ENCODE measurements at regions not wholly inside any gene's neighbourhood (a gene's known extent, or its start where the extent isn't known, plus 50 kb on each side); places are given as distances from the start of the nearest gene placed in this dataset.

- H3K9me3 ChIP-seq, result no peaks in the 10 kb centered on the region
These were observed 208.0 kb upstream of the KCNH7 start for GRCh38 chr2:163046615-163047014.

DNA sequence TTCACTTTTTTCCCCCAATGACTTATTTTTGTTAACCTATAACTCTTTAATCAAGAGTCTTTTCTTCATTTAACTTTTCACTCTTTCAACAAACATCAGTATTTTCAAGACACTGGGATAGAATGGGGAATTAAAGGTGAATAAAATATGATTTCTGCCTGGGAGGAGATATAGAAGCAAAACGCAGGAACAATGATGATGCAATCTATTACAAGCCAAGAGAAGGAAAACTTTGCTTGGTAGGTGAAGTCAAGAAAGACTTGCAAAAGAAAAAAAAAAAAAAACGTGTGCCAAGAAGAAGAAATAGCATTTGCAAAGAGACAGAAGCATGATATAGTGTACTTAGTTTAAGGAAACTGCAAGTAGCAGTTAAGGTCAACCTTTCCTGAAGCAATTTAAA lies 207.3 kb upstream of the KCNH7 start:
- TF ChIP-seq POLR2AphosphoS5 (IDR thresholded peaks at IDR 0.05), result no peak
- no peak for TF ChIP-seq EP300 (IDR thresholded peaks at IDR 0.05)
- no peak for TF ChIP-seq POLR2A (IDR thresholded peaks at IDR 0.05)
- TF ChIP-seq, protein P1, sequence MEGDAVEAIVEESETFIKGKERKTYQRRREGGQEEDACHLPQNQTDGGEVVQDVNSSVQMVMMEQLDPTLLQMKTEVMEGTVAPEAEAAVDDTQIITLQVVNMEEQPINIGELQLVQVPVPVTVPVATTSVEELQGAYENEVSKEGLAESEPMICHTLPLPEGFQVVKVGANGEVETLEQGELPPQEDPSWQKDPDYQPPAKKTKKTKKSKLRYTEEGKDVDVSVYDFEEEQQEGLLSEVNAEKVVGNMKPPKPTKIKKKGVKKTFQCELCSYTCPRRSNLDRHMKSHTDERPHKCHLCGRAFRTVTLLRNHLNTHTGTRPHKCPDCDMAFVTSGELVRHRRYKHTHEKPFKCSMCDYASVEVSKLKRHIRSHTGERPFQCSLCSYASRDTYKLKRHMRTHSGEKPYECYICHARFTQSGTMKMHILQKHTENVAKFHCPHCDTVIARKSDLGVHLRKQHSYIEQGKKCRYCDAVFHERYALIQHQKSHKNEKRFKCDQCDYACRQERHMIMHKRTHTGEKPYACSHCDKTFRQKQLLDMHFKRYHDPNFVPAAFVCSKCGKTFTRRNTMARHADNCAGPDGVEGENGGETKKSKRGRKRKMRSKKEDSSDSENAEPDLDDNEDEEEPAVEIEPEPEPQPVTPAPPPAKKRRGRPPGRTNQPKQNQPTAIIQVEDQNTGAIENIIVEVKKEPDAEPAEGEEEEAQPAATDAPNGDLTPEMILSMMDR (IDR thresholded peaks at IDR 0.05), result no peak
- H3K27ac ChIP-seq, result no peak overlapping the region
- no peaks in the 10 kb centered on the region for H3K9me3 ChIP-seq
- ATAC-seq (ENCODE audit: low FRiP score in 2 of 2), result no peak
- no peak overlapping the region for H3K4me3 ChIP-seq
- no peak for DNase-seq
- H3K36me3 ChIP-seq, result no peaks in the 10 kb centered on the region
- 40 to 47% methylated on average over 2 of the region's 2 CpGs for WGBS, 2 donors
- no peaks in the 10 kb centered on the region for H3K4me1 ChIP-seq
- no peaks in the 10 kb centered on the region for H3K27me3 ChIP-seq

More at GRCh38 chr2:163046615-163047014, 208.0 kb upstream of the KCNH7 start:
- ATAC-seq (ENCODE audit: low FRiP score in 2 of 2) (no peak), DNase-seq (no peak)
- 82 to 89% methylated on average over 2 of the region's 2 CpGs for WGBS, 2 donors
- H3K4me3 ChIP-seq, result no peak overlapping the region
- H3K27ac ChIP-seq, result no peak overlapping the region
- TF ChIP-seq POLR2A (IDR thresholded peaks at IDR 0.05), result no peak
- no peak for TF ChIP-seq EP300 (IDR thresholded peaks at IDR 0.05)
- no peak for TF ChIP-seq POLR2AphosphoS5 (IDR thresholded peaks at IDR 0.05)
- TF ChIP-seq, protein P1 (IDR thresholded peaks at IDR 0.05), result no peak
- no peaks in the 10 kb centered on the region for H3K36me3 ChIP-seq
- H3K4me1 ChIP-seq, result no peaks in the 10 kb centered on the region
- no peaks in the 10 kb centered on the region for H3K27me3 ChIP-seq

DNA sequence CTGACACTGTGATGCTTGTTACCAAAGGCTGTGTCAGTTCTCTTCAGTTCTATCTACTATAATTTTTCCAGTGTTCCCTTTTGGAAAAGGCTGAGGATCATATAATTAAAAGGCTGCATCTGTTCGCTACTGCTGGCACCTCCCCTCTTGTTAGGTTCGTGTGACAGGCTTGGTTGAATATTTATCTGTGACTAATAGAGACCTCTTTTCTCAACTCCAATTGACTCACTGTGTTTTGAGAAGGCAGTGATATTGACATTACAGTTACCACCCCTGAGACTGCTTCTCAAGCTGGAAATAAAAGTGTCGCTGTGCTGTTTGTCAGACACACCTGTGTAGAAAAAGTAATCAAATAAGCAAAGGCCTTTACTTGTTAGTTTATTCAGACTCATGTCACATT lies 205.5 kb upstream of the KCNH7 start:
- ATAC-seq (ENCODE audit: low FRiP score in 2 of 2), result no peak
- no peaks in the 10 kb centered on the region for H3K4me1 ChIP-seq

DNA sequence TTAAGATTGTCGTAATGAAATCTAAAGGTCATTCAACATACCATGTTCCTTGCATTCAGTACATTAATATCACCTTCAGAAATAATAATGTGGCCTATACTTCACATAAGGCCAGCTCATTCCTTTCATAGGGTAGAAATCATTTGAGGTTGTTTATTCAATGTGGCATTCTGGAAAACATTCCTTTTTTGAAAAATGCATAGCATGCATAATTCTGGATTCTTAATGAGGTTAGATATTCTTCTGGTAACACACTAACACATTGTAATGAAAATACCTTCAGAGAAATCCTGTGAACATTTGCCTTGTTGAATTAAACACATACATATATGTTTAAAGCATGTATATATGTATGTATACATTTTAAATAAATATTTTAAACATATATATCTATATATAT lies 204.6 kb upstream of the KCNH7 start:
- Histone ChIP-seq H3K9me3 (no peaks in the 10 kb centered on the region), H3K4me3 (no peak overlapping the region), H3K27me3 (no peaks in the 10 kb centered on the region), H3K27ac (no peak overlapping the region), H3K36me3 (no peaks in the 10 kb centered on the region), H3K4me1 (no peaks in the 10 kb centered on the region)
- no peak for DNase-seq
- TF ChIP-seq, protein P1 (IDR thresholded peaks at IDR 0.05), result no peak
- TF ChIP-seq POLR2AphosphoS5 (IDR thresholded peaks at IDR 0.05), result no peak
- TF ChIP-seq EP300 (IDR thresholded peaks at IDR 0.05), result no peak
- no peak for TF ChIP-seq POLR2A (IDR thresholded peaks at IDR 0.05)
- ATAC-seq (ENCODE audit: low FRiP score in 2 of 2), result no peak
- WGBS, 2 donors, result 85 to 88% methylated on average over 1 of the region's 1 CpG

More for the DNA sequence above, 205.5 kb upstream of the KCNH7 start:
- no peak for DNase-seq
- Histone ChIP-seq H3K27ac (no peak overlapping the region), H3K9me3 (no peaks in the 10 kb centered on the region), H3K36me3 (no peaks in the 10 kb centered on the region), H3K4me3 (no peak overlapping the region), H3K27me3 (no peaks in the 10 kb centered on the region)
- 66 to 75% methylated on average over 3 of the region's 3 CpGs for WGBS, 2 donors
- TF ChIP-seq POLR2A (IDR thresholded peaks at IDR 0.05) (no peak), POLR2AphosphoS5 (IDR thresholded peaks at IDR 0.05) (no peak), EP300 (IDR thresholded peaks at IDR 0.05) (no peak)
- TF ChIP-seq, protein P1 (IDR thresholded peaks at IDR 0.05), result no peak

DNA sequence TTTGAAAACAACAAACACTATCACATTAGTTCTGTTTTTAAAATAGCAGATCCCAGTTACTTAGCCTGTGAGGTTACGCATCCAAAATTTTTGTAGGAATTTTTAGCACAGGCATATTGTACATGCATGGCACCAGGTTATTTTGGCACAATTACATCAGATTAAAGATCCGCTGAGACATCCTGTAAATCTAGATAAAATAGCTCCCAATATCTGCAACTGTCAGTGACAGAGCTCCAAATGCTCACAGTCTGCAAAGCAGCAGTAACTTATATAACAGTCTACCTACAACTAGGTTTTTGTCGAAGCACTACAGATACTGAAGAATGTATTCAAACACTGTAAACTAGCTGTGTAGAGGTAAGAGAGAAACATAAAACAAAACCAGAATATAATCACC lies 200.7 kb upstream of the KCNH7 start:
- H3K4me1 ChIP-seq, result no peaks in the 10 kb centered on the region
- no peak for TF ChIP-seq POLR2A (IDR thresholded peaks at IDR 0.05)
- H3K4me3 ChIP-seq, result no peak overlapping the region
- 82 to 85% methylated on average over 3 of the region's 3 CpGs for WGBS, 2 donors
- no peaks in the 10 kb centered on the region for H3K36me3 ChIP-seq
- ATAC-seq (ENCODE audit: low FRiP score in 2 of 2), result no peak
- H3K9me3 ChIP-seq, result no peaks in the 10 kb centered on the region
- no peaks in the 10 kb centered on the region for H3K27me3 ChIP-seq
- no peak for DNase-seq
- no peak overlapping the region for H3K27ac ChIP-seq
